Glomerular endothelial cell (primary cell): ENCODE measurements at regions not wholly inside any gene's neighbourhood (a gene's known extent, or its start where the extent isn't known, plus 50 kb on each side); places are given as distances from the start of the nearest gene placed in this dataset.

Experiments
- DNase-seq: peaks from one replicate; pipeline ENCODE4 v3.0.0-alpha.2; 2011; ENCODE audit warnings: low read depth, low spot score; ENCODE audit errors: extremely low read depth

- no peak for DNase-seq
Observed at GRCh38 chrX:42098900-42099299, 175.5 kb upstream of the CASK start.

GRCh38 chrX:42097486-42097885 lies 174.1 kb upstream of the CASK start:
- no peak for DNase-seq

GRCh38 chrX:42096265-42096920 lies 173.0 kb upstream of the CASK start:
- no peak for DNase-seq

GRCh38 chrX:42094218-42094617 lies 170.9 kb upstream of the CASK start:
- DNase-seq, result no peak

DNA sequence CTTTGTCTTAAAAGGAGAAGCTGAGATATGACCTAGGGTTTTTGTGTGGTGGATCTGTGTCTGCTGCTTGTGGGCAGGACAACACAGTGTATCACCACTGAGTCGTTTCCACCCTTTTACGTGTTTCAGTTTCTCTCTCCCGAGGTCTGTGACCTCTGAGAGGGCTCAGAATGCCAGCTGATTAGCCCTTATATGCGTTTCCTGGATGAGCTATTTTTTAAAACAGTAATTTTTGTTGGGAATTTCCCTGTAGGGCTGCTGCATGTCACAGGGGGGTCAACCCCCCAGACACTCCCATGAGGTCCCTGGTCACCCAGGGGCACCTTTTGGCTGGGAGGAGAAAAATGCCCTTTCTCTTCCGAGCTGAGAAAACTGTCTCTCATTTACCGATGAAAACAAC lies 170.4 kb upstream of the CASK start:
- DNase-seq, result no peak

GRCh38 chrX:42090395-42090794 lies 167.0 kb upstream of the CASK start:
- no peak for DNase-seq

DNA sequence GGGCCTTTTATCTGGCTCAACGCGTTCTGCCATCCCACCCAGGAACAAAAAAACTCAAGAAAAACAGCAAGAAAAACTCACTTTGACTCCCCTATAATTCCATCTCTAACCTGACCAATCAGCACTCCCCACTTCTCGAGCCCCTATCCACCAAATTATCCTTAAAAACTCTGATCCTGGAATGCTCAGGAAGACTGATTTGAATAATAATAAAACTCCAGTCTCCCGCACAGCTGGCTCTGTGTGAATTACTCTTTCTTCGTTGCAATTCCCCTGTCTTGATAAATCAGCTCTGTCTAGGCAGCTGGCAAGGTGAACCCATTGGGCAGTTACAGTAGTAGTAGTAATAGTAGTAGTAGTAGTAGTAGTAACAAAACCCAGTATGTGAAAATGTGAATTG lies 165.7 kb upstream of the CASK start:
- DNase-seq, result no peak

- no peak for DNase-seq
Observed at GRCh38 chrX:42087960-42088359, 164.6 kb upstream of the CASK start.

DNA sequence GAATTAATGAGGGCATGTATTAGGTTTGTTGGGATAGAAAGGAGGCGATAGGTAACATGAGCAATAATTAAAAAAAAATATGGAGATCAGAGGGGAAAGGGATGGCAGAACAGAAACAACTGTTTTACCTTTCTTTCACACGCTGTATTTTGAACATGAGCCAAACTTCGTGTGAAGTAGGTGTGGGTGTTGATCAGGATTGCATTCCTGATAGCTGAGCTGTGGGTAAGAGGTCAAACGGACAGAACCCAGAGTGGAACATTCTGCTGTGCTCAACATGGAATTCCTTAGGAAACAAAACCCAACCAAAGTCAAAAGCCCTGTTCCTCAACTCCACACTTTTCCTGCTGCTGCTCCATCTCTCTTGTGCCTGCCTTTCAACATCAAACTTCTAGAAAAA lies 162.5 kb upstream of the CASK start:
- DNase-seq, result no peak

DNA sequence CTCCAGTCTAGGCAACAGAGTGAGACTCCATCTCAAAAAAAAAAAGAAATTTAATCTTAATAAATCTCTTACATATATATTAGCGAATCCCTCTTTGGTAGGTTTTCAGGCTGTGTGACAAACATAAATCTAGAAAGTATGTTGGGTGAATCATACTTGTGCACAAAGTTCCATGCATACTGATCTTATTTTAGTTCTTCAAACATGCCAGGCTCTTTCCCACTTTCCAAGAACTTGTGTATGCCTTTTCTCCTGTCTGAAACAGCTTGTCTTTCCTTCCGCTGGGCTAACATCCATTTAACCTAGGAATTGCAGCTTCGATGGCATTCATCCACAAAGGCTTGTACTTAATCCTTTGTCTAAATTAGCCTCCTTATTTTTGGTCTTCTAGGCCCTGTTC lies 156.6 kb upstream of the CASK start:
- no peak for DNase-seq

GRCh38 chrX:42077675-42078074 lies 154.3 kb upstream of the CASK start:
- no peak for DNase-seq

DNA sequence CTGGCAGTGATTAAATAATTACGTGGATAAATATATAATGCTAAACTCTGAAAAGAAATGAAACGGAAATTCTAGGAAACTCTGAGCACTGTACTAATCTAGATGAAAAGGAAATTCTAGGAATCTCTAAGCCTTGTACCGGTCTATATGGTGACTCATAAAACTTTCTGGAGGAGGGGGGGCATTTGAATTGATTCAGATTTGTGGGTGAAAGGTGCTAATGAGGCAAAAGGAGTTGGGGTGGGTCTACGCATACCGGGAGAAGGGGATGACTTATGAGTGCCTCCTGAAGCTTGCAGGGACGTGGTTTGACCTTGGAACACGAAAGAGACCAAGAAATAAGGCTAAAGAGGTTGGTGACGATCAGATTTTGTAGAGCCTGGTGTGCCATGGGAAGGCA lies 151.7 kb upstream of the CASK start:
- no peak for DNase-seq

DNA sequence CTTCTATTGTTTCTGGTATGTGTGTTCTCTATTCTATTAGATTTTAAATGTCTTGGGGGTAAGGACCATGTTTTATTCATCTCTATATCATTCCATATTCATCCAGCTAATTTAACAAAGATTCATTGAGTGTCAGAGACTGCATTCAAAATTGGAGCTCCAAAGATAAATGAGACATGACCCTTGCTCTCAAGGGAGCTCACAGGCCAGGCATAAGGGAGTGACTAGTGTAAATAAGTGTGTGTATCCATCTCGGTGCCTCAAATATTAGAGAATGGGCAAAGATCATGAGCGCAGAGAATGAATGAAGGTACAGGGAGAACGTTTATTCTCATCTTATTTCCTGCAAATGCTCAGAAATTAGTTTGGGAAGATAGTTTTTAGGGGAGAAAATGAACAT lies 150.1 kb upstream of the CASK start:
- no peak for DNase-seq

DNA sequence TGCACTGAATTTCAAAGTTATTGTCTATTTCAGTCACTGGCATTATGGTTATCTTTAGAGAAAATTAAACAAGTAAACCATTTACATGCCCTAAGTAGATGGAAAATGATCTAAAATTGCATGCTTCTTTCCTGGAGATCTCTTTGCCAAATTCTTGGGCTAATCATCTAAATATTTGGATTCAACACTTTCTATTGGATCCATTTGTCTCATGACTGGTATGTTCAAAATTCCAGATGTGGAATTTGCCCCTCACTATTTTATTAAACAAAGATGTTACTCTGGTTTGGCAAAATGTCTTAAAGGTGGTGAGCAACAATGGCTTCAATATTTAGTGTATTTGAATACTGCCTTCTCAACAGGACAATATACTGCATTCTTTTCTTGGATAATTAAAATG lies 147.5 kb upstream of the CASK start:
- no peak for DNase-seq

DNA sequence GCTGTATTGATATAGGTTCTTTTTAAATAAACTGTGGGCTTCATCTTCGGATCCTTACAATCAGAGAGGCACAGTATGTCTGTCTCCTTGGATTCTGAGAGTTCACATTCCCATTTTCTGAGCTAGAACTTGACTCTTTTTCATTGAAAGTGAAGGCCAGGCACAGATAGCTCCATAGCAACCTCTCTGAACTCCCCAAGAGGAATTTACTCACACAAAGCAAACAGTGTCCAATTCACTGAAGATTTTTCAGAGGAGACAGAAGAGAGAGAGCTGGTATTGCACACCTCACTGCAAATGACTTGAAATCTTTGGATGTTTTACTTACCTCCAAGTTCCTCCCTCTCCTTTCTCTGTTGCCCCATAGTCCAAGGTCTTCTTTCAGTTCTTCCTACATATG lies 130.9 kb upstream of the CASK start:
- DNase-seq, result no peak

DNA sequence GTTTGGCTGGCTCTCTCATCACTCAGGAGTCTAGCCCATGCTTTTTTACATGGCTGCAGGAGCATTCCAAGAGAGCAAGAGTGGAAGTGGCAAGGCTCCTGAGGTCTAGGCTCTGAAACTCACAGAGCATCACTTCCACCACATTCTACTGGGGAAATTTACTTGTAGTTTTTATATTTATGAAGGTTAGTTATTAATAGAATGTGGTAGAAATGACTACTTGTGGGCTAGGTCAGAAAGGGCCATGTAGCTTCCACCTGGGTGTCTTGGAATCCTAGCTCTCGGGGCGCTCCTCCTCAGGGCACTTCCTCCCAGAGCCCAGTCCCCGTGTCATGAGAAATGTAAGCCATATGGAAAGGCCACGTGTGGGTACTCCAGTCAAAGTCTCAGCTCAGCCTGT lies 127.0 kb upstream of the CASK start:
- no peak for DNase-seq

GRCh38 chrX:42047886-42048285 lies 124.5 kb upstream of the CASK start:
- DNase-seq, result no peak

- no peak for DNase-seq
Observed at GRCh38 chrX:42028109-42028508, 104.8 kb upstream of the CASK start.

DNA sequence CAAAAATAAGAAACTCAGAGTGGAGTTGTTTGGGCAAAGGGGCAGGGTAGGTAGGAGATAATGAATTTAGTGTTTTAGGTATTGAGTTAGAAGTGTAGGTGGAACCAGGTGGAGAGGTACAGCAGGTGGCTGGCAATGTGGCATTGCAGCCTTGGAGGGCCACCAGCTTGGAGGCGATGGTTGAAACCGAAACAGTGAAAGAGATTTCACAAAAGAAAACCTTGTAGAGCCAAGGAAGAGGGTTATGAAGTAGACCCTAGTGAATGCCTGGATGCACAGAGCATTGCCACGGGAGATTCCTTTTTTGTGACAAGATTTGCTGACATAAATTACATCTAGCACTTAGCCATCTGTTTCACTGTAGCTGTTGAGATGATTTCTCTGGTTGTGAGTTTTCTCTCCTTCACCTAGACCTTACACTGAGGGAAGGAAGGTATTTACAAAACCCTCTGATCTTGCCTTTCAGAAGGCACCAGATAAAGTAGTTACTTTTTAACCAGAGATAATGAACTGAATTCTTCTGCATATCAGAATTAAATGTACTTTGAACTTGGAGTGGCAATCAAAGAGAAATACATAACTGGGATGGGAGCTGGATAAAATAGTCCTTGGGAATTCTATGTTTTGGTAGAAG lies 104.1 kb upstream of the CASK start:
- no peak for DNase-seq

DNA sequence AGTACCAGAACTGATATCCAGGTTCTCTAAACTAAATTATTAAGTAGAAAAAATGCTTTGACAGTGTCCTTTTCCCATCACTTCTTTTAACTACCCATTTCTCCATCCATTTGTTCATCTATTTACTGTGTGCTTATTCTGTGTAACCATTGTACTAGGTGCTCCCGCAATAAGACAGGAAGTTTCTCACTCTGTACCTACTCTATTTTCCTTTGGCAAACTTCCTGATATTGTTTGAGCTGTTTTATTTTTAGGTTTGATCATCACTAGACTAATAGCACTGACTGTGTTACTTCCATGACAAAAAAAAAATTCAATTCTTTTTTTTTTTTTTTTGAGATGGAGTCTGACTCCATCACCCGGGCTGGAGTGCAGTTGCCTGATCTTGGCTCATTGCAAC lies 102.5 kb upstream of the CASK start:
- DNase-seq, result peak; percentile 16

DNA sequence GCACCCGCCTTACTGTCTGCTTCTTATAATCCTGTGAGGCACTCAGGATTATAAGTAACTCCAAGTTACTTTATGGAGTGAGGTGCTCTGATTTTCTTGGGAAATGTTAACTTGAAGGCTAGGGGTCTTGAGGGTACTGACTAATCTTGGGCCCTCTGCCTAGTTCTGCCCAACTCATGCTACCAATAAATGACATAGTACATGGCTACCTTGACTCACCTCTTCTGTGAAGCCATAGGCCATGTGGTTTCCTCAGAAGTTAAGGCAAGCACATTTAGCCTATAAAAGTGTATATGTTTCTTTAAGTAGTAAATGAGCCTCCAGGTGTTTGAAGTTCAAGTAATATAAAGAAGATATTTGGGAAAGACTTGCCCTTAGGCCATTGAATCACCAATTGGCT lies 99.8 kb upstream of the CASK start:
- DNase-seq, result no peak

DNA sequence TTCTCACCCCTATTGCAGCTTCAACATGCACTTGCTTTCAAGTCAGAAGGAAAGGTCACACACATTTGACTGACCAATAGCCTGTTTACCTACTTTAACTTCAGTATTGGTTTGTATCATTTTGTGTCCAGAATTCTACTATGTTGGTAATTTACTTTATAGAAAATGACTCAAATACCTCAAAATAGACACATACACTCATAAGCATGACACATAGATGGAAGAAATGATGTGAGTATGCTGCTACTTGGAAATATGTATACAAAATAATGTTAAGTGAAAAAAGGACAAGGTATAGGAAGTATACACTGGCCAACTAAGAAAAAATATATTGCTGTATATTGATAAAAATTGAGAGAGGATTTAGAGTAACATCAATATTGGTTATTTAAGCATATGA lies 98.8 kb upstream of the CASK start:
- no peak for DNase-seq

GRCh38 chrX:42021058-42021457 lies 97.7 kb upstream of the CASK start:
- no peak for DNase-seq
